Stomach (tissue), 4 donors: ENCODE measurements at regions not wholly inside any gene's neighbourhood (a gene's known extent, or its start where the extent isn't known, plus 50 kb on each side); places are given as distances from the start of the nearest gene placed in this dataset.

ENCODE experiments used
- CTCF ChIP-seq, 7 experiments: fragments of 450-650 bp in 4 of 7; fragments of 200-600 bp in 3 of 7; sonication (generic) in 3 of 7; IDR thresholded peaks; one replicate each; pipeline ENCODE4 v1.5.1; 2016 to 2019; ENCODE audit warnings: antibody characterized with exemption in 7 of 7, control low read depth in 2 of 7, mild to moderate bottlenecking in 1 of 7
- EP300 ChIP-seq: sonication (generic); formaldehyde crosslinking; IDR thresholded peaks from one replicate; pipeline ENCODE4 v1.6.1; 2017; ENCODE audit warnings: antibody characterized with exemption
- POLR2A ChIP-seq, 4 donors: fragments of 450-650 bp; IDR thresholded peaks; one replicate each; pipeline ENCODE4 v1.6.1; 2016; ENCODE audit warnings: antibody characterized with exemption in 4 of 4, control low read depth in 2 of 4, mild to moderate bottlenecking in 1 of 4, moderate library complexity in 1 of 4
- POLR2AphosphoS5 ChIP-seq, 3 donors: sonication (generic); formaldehyde crosslinking; IDR thresholded peaks; one replicate each; pipeline ENCODE4 v1.6.1; 2016; ENCODE audit warnings: antibody characterized with exemption in 3 of 3

GRCh38 chr11:82080160-82080559 is 653.5 kb downstream of the FAM181B start:
- no peak for TF ChIP-seq CTCF (IDR thresholded peaks at IDR 0.05)
- no peak for TF ChIP-seq POLR2A (IDR thresholded peaks at IDR 0.05)
- TF ChIP-seq EP300, result no peak
- no peak for TF ChIP-seq POLR2AphosphoS5 (IDR thresholded peaks at IDR 0.05)
